Heart left ventricle (tissue), 16 donors: ENCODE measurements at regions not wholly inside any gene's neighbourhood (a gene's known extent, or its start where the extent isn't known, plus 50 kb on each side); places are given as distances from the start of the nearest gene placed in this dataset.

Experiments
- ATAC-seq, 4 donors: fragments of 200-7000 bp; cut with Tn5 transposase; one replicate each; pipeline ENCODE4 v1.9.1; 2020 to 2022; ENCODE audit warnings: moderate library complexity in 4 of 4, mild to moderate bottlenecking in 3 of 4, moderate number of reproducible peaks in 1 of 4
- DNase-seq, 5 donors: peaks; one replicate each; pipeline ENCODE4 v3.0.0-alpha.2; 2020
- H3K27ac ChIP-seq, 12 donors: fragments of 200-600 bp; sonication (generic) in 4 of 12; one replicate each; pipeline versions ENCODE4 v1.5.0 to v1.8.0; 2016 to 2022; ENCODE audit warnings: mild to moderate bottlenecking in 2 of 12
- H3K27me3 ChIP-seq, 9 donors: fragments of 200-600 bp; sonication (generic) in 2 of 9; one replicate each; pipeline versions ENCODE4 v1.5.1 to v1.8.0; 2016 to 2022; ENCODE audit warnings: mild to moderate bottlenecking in 3 of 9
- H3K36me3 ChIP-seq, 9 donors: fragments of 200-600 bp; sonication (generic) in 2 of 9; one replicate each; pipeline versions ENCODE4 v1.5.0 to v1.8.0; 2018 to 2022; ENCODE audit warnings: mild to moderate bottlenecking in 2 of 9
- H3K4me1 ChIP-seq, 12 donors: fragments of 200-600 bp; sonication (generic) in 4 of 12; one replicate each; pipeline versions ENCODE4 v1.5.0 to v1.8.0; 2016 to 2022; ENCODE audit warnings: mild to moderate bottlenecking in 3 of 12
- H3K4me3 ChIP-seq, 12 donors: fragments of 200-600 bp; sonication (generic) in 4 of 12; one replicate each; pipeline versions ENCODE4 v1.5.0 to v1.8.0; 2017 to 2022; ENCODE audit warnings: mild to moderate bottlenecking in 9 of 12, moderate library complexity in 4 of 12
- H3K9me3 ChIP-seq, 12 donors: fragments of 200-600 bp; sonication (generic) in 4 of 12; one replicate each; pipeline versions ENCODE4 v1.5.0 to v1.8.0; 2016 to 2022; ENCODE audit warnings: mild to moderate bottlenecking in 1 of 12
- CTCF ChIP-seq, 12 donors: fragments of 200-600 bp; sonication (generic) in 4 of 12; IDR thresholded peaks; one replicate each; pipeline versions ENCODE4 v1.5.0 to v1.8.0; 2018 to 2022; ENCODE audit warnings: antibody characterized with exemption in 12 of 12, mild to moderate bottlenecking in 5 of 12
- POLR2A ChIP-seq, 2 donors: fragments of 450-650 bp; IDR thresholded peaks; one replicate each; pipeline ENCODE4 v1.6.1; 2017; ENCODE audit warnings: antibody characterized with exemption in 2 of 2, mild to moderate bottlenecking in 2 of 2, moderate library complexity in 2 of 2
- WGBS, 4 donors: extraction: QIAGEN DNeasy Blood & Tissue Kit in 2 of 4; methylation state at CpG; one replicate each; pipeline versions ENCODE4 v1.1.5 to v1.1.7; 2013 to 2018; 5-methylcytosine and 5-hydroxymethylcytosine counted together
- intact Hi-C, 10 donors: fragments of 100-400 bp; cut with DNase I; formaldehyde crosslinking; loops; one replicate each; pipeline versions ENCODE4 v1.11.1 to v1.14.2; 2022
- donor health status: ischemic (EF 13 %, LVEDD 7.1; RV severe dilation, severe dysfunction).
- donor health status: healthy with polysubstance abuse.
- donor health status: DM: no; HTN: yes; CAD: no.
- donor health status: DM: no; HTN: no; CAD: no.
- donor health status: ischemic (EF 25% LVEDD 6.9; RV normal size, moderate dysfunction).
- donor health status: ischemic (EF 25% LVEDD 5.7; RV mildly dilated, moderate dysfunction).
- donor health status: healthy.
- donor health status: DM: yes; HTN: yes; CAD: no.
- donor health status: ischemic (EF 35%, LVEDD 5.7; RV mildly dilated, moderate dysfunction).
- donor health status: nonischemic (EF 11% LVEDD 7.7; RV severe dilation, severe dysfunction).
- donor health status: DM: yes; HTN: yes; CAD: no.
- donor health status: PGD.
- donor health status: ischemic (EF 29% LVEDD 5.4; RV normal size, mild dysfunction).
- donor health status: nonischemic (EF 23%, LVEDD 6.1; RV moderate dilation, normal function).

- no peak for ATAC-seq
- no peaks in the 10 kb centered on the region for H3K36me3 ChIP-seq
- H3K4me1 ChIP-seq = peaks cover 0 to 5% (median 0%) of the 10 kb centered on the region in 12 donors
- DNase-seq = no peak
- no peak overlapping the region for H3K4me3 ChIP-seq
- intact Hi-C loops = no loop called here
- WGBS, 4 donors = 84 to 97% (median 95%) methylated on average over 1 of the region's 1 CpG
- no peaks in the 10 kb centered on the region for H3K27me3 ChIP-seq
- TF ChIP-seq CTCF (IDR thresholded peaks at IDR 0.05) = no peak
- no peaks in the 10 kb centered on the region for H3K9me3 ChIP-seq
- no peak overlapping the region for H3K27ac ChIP-seq
Observed at GRCh38 chr3:111324645-111325044, 217.4 kb upstream of the CD96 start.

- H3K9me3 ChIP-seq = no peaks in the 10 kb centered on the region
- no peak overlapping the region for H3K4me3 ChIP-seq
- 81 to 88% (median 82%) methylated on average over 4 of the region's 4 CpGs for WGBS, 4 donors
- intact Hi-C loops = no loop called here
- TF ChIP-seq CTCF (IDR thresholded peaks at IDR 0.05) = no peak
- no peak for TF ChIP-seq POLR2A (IDR thresholded peaks at IDR 0.05)
- no peak for DNase-seq
- H3K27me3 ChIP-seq = no peaks in the 10 kb centered on the region
- no peaks in the 10 kb centered on the region for H3K36me3 ChIP-seq
- ATAC-seq = no peak
- peaks cover 0 to 5% (median 0%) of the 10 kb centered on the region in 12 donors for H3K4me1 ChIP-seq
- no peak overlapping the region for H3K27ac ChIP-seq
Observed at GRCh38 chr3:111325160-111325718, 216.8 kb upstream of the CD96 start.

- no peak for DNase-seq
- no peaks in the 10 kb centered on the region for H3K27me3 ChIP-seq
- no peak overlapping the region for H3K27ac ChIP-seq
- H3K4me1 ChIP-seq = peaks cover 0 to 5% (median 0%) of the 10 kb centered on the region in 12 donors
- H3K36me3 ChIP-seq = no peaks in the 10 kb centered on the region
- H3K9me3 ChIP-seq = no peaks in the 10 kb centered on the region
- ATAC-seq = no peak
- intact Hi-C loops = no loop called here
- WGBS, 4 donors = 90 to 94% (median 92%) methylated on average over 4 of the region's 4 CpGs
- H3K4me3 ChIP-seq = no peak overlapping the region
- TF ChIP-seq CTCF (IDR thresholded peaks at IDR 0.05) (no peak), POLR2A (IDR thresholded peaks at IDR 0.05) (no peak)
Observed at GRCh38 chr3:111326144-111326995, 215.6 kb upstream of the CD96 start.

GRCh38 chr3:111331306-111331705 lies 210.7 kb upstream of the CD96 start:
- no peak for TF ChIP-seq CTCF (IDR thresholded peaks at IDR 0.05)
- TF ChIP-seq POLR2A (IDR thresholded peaks at IDR 0.05) = no peak
- H3K27me3 ChIP-seq = no peaks in the 10 kb centered on the region
- H3K27ac ChIP-seq = no peak overlapping the region
- intact Hi-C loops = no loop called here
- 46 to 100% (median 95%) methylated on average over 1 of the region's 1 CpG for WGBS, 4 donors
- H3K4me1 ChIP-seq = no peaks in the 10 kb centered on the region
- ATAC-seq = no peak
- H3K4me3 ChIP-seq = no peak overlapping the region
- H3K36me3 ChIP-seq = no peaks in the 10 kb centered on the region
- no peak for DNase-seq
- no peaks in the 10 kb centered on the region for H3K9me3 ChIP-seq
